NCI-H2196 (cell line): ENCODE measurements at regions not wholly inside any gene's neighbourhood (a gene's known extent, or its start where the extent isn't known, plus 50 kb on each side); places are given as distances from the start of the nearest gene placed in this dataset.
"Not testable (repeated sequence)": the region's sequence is repeated elsewhere in the genome, so short reads cannot be mapped to it uniquely, and the experiment has no call there.

Experiments
- DNase-seq: peaks from one replicate; lab custom pipeline; 2025; ENCODE audit not compliant: unreplicated experiment; lab: John Stamatoyannopoulos, UW

DNA sequence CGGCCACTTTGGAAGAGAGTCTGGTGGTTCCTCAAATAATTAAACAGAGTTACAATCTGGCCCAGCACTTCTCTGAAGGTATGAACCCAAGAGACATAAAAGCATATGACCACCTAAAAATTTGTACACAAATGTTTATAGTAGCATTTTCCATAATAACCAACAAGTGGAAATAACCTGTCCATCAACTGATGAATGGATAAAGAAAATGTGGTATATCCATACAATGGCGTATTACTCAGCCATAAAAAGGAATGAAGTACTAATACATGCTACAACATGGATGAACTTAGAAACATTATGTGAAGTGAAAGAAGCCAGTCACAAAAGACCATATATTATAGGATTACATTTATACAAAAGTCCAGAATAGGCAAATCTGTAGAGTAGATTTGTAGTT, 76.0 kb upstream of the RGPD5 start:
- DNase-seq: no peak

- no peak for DNase-seq
These were observed 74.2 kb upstream of the RGPD5 start for GRCh38 chr2:109719871-109720270.

- no peak for DNase-seq
These were observed 73.6 kb upstream of the RGPD5 start for GRCh38 chr2:109720380-109721106.

DNA sequence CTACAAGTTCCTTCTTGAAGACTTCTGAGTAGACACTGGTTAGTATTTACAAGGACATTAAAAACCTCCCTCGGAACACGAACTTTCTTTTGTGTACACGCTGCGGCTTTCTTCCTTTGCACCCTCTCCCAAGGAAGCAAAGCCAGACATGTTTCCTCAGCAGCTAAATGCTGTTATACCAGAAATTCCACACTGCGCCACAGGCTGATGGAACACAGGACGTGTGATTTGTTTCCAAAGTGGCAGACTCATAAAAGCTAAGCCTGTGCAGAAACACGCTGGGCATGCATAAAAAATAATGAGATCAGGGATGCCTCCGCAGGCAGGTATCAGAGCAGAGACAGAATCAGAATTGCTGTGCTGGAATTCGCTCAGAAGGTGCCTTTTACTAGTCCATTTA, 73.0 kb upstream of the RGPD5 start:
- no peak for DNase-seq

GRCh38 chr2:109721626-109722025, 72.5 kb upstream of the RGPD5 start:
- no peak for DNase-seq

DNA sequence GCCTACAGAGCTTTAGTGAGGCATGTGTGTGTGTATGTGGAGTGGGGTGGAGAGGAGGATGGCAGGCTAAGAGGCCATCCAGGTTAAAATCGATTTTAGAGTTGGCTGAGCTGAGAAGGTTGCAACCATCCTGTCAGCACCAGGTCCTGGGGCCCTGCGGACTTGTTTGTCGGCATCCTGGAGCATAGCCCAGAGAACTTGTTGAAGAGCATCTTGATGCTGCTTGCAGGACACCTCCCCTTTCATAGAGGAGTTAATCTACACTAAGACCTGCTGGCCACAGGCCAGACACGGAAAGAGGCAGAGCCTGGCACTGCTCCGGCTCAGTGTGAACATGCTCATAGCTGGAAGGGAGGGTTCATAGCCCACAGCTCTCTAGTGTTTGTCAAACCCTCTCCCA, 72.1 kb upstream of the RGPD5 start:
- no peak for DNase-seq

DNA sequence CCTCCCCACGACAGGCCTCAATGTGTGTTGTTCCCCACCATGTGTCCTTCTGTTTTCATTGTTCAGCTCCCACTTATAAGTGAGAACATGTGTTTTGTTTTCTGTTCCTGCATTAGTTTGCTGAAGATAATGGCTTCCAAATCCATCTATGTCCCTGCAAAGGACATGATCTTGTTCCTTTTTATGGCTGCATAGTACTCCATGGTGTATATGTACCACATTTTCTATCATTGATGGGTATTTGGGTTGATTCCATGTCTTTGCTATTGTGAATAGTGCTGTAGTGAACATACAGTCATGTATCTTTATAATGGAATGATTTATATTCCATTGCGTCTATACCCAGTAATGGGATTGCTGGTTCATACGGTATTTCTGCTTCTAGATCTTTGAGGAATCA, 71.5 kb upstream of the RGPD5 start:
- DNase-seq: not testable (repeated sequence)

DNA sequence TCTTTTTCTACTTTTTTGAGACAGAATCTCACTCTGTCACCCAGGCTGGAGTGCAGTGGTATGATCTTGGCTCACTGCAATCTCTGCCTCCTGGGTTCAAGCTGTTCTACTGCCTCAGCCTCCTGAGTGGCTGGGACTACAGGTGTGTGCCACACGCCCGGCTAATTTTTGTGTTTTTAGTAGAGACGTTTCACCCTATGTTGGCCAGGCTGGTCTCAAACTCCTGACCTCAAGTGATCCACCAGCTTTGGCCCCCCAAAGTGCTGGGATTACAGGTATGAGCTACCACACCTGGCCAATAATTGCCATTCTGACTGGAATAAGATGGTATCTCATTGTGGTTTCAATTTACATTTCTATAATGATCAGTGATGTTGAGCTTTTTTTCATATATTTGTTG, 71.0 kb upstream of the RGPD5 start:
- DNase-seq: not testable (repeated sequence)

GRCh38 chr2:109724533-109725460, 69.3 kb upstream of the RGPD5 start:
- no peak for DNase-seq

- no peak for DNase-seq
These were observed 67.5 kb upstream of the RGPD5 start for GRCh38 chr2:109726379-109727270.

DNA sequence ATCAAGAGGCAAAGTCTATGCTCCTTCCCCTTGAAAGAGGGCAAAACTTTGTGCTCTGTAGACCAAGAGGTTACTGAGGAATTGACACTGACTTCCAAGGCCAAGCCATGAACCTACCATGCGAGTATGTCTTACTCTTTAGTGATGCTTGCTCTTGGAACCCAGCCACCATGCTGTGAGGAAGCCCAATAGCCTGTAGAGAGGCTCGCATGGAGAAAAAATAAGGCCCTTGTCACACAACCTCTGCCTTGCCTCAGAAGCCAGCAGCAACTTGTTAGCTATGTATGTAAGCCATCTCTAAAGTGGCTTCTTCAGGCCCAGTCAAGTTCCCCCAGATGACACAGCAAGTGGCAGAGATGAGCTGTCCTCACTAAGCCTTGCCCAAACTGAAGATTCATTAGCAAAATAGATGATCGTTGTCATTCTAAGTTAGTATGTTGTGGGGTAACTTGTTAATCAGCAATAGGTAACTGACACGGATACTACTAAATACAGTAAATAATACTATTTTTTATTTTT, 66.1 kb upstream of the RGPD5 start:
- DNase-seq: no peak

DNA sequence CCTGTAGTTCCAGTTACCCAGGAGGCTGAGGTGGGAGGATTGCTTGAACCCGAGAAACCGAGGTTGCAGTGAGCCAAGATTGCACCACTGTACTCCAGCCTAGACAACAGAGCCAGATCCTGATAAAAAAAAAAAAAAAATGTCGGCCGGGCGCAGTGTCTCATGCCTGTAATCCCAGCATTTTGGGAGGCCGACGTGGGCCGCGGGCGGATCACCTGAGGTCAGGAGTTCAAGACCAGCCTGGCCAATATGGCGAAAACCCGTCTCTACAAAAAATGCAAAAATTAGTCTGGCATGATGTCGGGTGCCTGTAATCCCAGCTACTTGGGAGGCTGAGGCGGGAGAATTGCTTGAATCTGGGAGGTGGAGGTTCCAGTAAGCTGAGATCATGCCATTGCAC, 60.4 kb upstream of the RGPD5 start:
- not testable (repeated sequence) for DNase-seq

GRCh38 chr2:109736177-109736827, 57.8 kb upstream of the RGPD5 start:
- DNase-seq: peak; percentile 46
